HUES48 (cell line): ENCODE measurements at regions not wholly inside any gene's neighbourhood (a gene's known extent, or its start where the extent isn't known, plus 50 kb on each side); places are given as distances from the start of the nearest gene placed in this dataset.

Source experiments
- H3K27ac ChIP-seq: one replicate; pipeline ENCODE4 v1.7.0; 2013; ENCODE audit warnings: low read depth, low read length, inconsistent platforms
- H3K27me3 ChIP-seq: 2 replicates; pipeline ENCODE4 v1.6.1; 2013; ENCODE audit warnings: mild to moderate bottlenecking, low read length; ENCODE audit not compliant: control insufficient read depth, insufficient read depth
- H3K36me3 ChIP-seq: 2 replicates; pipeline ENCODE4 v1.6.1; 2013; ENCODE audit warnings: low read length; ENCODE audit not compliant: control insufficient read depth, insufficient read depth
- H3K4me1 ChIP-seq: 2 replicates; pipeline ENCODE4 v1.6.1; 2013; ENCODE audit warnings: mild to moderate bottlenecking, low read length; ENCODE audit not compliant: control insufficient read depth, insufficient read depth
- H3K4me3 ChIP-seq: 2 replicates; pipeline ENCODE4 v1.5.1; 2013; ENCODE audit warnings: mild to moderate bottlenecking, low read depth, low read length
- H3K9ac ChIP-seq: 2 replicates; pipeline ENCODE4 v1.6.1; 2013; ENCODE audit warnings: mild to moderate bottlenecking, low read depth, low read length, moderate library complexity
- H3K9me3 ChIP-seq: 2 replicates; pipeline ENCODE4 v1.6.1; 2013; ENCODE audit warnings: low read length; ENCODE audit not compliant: control insufficient read depth, insufficient read depth

DNA sequence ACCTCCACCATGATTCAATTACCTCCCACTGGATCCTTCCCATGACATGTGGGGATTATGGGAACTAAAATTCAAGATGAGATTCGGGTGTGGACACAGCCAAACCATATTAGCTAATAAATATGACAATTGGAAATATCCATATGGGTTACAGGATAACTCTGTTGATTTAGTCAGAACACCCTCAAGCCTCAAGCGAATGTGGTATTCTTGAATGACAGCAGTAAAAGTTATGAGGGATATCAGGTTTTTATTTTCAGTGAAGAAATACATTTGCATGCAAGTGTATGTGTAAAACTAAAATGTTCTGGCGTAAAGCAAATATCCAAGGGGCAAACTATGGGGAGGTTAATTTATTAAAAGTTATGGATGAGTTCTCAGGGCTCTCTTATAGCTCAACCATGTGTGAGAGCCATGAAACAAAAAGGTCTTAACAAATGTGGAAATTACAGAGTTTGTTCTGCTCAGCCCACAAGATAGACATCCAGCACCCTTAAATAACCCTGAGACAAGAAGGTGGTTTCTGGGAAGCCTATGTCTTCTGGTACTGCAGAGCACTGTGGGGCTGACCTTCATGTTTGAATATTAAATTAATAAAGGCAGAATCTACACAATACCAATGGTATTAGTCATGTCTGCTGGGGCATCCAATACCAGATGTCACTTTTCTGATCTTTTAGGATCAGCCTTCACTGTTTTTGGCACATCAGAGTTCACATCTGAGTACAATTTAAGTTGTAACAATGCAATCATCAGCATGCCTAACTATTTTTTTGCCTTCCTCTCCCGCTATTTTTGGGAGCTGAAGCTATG, 370.5 kb upstream of the RSPO3 start:
- Histone ChIP-seq H3K9me3 (peaks cover 7% of the 10 kb centered on the region), H3K27ac (no peak overlapping the region), H3K36me3 (no peaks in the 10 kb centered on the region), H3K27me3 (no peaks in the 10 kb centered on the region), H3K9ac (no peak overlapping the region), H3K4me3 (no peak overlapping the region), H3K4me1 (no peaks in the 10 kb centered on the region)

DNA sequence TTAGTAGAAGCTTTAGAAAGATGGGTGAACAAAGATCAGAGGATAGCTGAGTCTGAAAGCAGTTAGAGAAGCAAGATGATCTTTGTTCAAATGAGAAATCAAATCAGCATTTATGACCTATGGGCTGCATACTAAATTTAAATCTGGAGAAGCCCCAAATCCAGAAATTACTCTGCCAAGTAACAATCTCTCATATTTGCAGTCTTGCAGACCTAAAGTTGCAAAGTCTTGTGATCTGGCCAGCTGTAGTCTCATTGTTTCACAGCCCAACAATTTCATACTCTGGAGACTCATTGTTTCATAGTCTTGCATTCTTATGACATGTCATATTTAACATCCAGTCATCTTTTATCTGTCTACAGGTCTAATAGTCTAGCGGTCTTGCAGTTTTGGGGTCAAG, 364.9 kb upstream of the RSPO3 start:
- Histone ChIP-seq H3K9me3 (no peaks in the 10 kb centered on the region), H3K9ac (no peak overlapping the region), H3K27me3 (no peaks in the 10 kb centered on the region), H3K36me3 (no peaks in the 10 kb centered on the region), H3K4me1 (no peaks in the 10 kb centered on the region), H3K27ac (no peak overlapping the region), H3K4me3 (no peak overlapping the region)

DNA sequence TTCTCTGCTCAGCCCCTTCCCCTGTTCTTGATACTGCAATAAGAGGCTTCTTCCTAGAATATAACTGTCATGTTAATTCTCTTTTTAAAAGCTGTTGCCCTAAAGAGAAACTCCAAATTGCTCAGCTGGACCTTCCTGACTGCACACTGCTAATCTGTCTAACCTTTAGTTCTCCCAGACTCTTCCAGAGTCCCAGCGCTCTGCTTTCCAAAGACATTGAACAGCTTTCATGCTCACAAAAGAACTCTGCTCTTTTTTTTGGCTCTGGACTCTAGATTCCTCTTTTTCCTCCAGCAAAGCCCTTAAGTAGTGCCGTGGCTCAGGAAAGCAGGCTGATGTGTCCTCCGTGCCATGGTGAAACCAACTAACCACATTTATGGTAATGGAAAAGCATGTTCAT, 356.6 kb upstream of the RSPO3 start:
- no peaks in the 10 kb centered on the region for H3K27me3 ChIP-seq
- no peaks in the 10 kb centered on the region for H3K36me3 ChIP-seq
- no peaks in the 10 kb centered on the region for H3K4me1 ChIP-seq
- H3K9ac ChIP-seq = no peak overlapping the region
- H3K9me3 ChIP-seq = no peaks in the 10 kb centered on the region
- H3K4me3 ChIP-seq = no peak overlapping the region
- H3K27ac ChIP-seq = no peak overlapping the region

DNA sequence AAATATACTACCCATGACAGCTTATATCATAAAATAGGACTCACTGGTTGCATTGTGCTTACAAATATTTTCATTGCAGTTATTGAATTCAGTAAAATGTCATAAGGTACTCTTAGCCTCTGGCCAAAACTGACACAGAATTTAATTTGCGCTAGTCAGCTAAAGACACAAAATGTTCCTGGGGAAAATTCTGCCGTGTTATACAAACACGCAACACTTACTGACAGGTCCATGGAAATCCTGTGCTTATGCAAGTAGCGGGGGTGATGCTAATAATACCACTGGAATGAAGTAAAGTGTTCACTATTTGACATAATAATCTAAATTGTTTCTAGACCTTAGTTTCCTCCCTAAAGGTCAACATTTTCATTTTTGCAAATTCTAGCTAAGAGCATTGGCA, 354.4 kb upstream of the RSPO3 start:
- no peak overlapping the region for H3K4me3 ChIP-seq
- H3K4me1 ChIP-seq = peaks cover 4% of the 10 kb centered on the region; the same call in 1 of the 2 replicates
- no peak overlapping the region for H3K9ac ChIP-seq
- H3K9me3 ChIP-seq = no peaks in the 10 kb centered on the region
- H3K36me3 ChIP-seq = no peaks in the 10 kb centered on the region
- H3K27me3 ChIP-seq = no peaks in the 10 kb centered on the region
- H3K27ac ChIP-seq = no peak overlapping the region

DNA sequence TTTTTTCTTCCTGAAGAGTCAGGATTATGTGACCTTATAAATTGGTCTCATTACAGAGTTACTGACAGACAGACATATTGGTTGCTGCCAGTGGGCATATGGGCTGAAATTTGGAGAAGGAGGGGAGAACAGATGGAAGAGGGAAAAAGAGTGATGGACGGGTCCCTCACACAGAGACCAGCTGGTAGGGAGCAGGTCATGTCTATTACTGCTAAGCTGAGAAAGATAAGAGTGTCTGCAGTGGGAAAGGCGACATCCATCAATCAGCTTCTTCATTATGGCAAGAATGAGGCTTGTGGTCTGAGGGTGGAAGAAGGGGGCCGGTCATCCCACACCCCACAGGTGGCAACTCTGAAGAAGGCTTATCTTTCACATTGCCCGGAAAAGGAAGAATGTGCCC, 353.8 kb upstream of the RSPO3 start:
- Histone ChIP-seq H3K4me1 (peaks cover 4% of the 10 kb centered on the region; the same call in 1 of the 2 replicates), H3K36me3 (no peaks in the 10 kb centered on the region), H3K27me3 (no peaks in the 10 kb centered on the region), H3K4me3 (no peak overlapping the region), H3K27ac (no peak overlapping the region), H3K9me3 (no peaks in the 10 kb centered on the region), H3K9ac (no peak overlapping the region)

DNA sequence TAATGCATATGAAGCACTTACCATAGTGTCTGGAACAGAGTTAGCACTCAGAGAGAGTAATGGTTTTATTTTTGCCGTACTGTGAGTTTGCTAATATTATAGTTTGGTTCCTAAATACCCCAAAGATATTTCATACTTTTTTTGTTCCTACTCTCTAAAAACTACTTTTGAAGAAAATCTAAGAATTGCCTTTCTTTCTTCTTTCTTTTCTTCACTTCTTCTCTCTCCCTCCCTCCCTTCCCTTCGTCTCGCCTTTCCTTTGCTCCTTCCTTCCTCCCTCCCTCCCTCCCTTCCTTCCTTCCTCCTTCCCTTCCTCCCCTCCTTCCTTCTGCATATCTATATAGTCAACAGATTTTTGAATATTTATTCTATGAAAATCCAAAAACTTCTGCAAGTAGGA, 351.7 kb upstream of the RSPO3 start:
- no peak overlapping the region for H3K9ac ChIP-seq
- H3K4me3 ChIP-seq = no peak overlapping the region
- H3K4me1 ChIP-seq = peaks cover 4% of the 10 kb centered on the region; the same call in 1 of the 2 replicates
- H3K36me3 ChIP-seq = no peaks in the 10 kb centered on the region
- H3K27me3 ChIP-seq = no peaks in the 10 kb centered on the region
- H3K27ac ChIP-seq = no peak overlapping the region
- H3K9me3 ChIP-seq = no peaks in the 10 kb centered on the region

DNA sequence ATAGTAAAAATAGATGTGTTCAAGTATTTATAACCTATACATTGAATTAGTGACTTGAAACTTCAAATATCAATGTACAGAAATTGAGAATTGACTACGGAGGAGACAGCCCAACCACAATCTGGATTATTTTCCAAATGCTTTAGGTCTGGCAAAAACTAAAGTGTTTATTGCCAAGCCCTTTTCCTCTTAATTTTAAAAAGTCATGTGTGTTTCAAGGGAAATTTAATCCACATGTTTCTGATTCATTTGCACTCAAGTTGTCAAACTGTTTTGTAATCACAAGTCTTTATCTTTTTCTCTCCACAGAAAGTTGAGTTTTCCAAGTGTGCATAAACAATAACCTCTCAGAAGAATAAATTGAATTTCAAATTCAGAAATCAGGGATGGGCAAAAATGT, 350.8 kb upstream of the RSPO3 start:
- Histone ChIP-seq H3K27ac (no peak overlapping the region), H3K27me3 (no peaks in the 10 kb centered on the region), H3K4me1 (peaks cover 4% of the 10 kb centered on the region; the same call in 1 of the 2 replicates), H3K9ac (no peak overlapping the region), H3K9me3 (no peaks in the 10 kb centered on the region), H3K36me3 (no peaks in the 10 kb centered on the region), H3K4me3 (no peak overlapping the region)

DNA sequence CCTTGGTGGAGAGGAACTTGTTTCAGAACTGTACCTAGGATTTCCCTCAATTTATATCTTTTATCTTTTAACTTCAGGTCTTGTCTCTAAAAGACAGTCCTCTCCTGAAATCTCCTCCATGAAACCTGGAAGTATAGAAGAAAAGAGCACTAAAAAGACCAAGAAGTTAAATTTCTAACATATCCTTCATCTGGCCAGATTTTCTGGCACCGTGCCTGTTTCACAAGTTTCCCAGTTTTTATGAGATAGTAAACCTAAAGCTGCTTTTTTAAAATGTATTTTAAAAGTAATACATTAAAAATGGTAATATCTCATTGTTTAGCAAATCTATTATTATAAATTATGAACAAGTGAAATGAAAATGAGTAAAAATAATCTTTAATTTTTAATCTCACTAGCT, 348.3 kb upstream of the RSPO3 start:
- no peak overlapping the region for H3K9ac ChIP-seq
- H3K27me3 ChIP-seq = no peaks in the 10 kb centered on the region
- H3K4me1 ChIP-seq = peaks cover 21% of the 10 kb centered on the region
- H3K27ac ChIP-seq = no peak overlapping the region
- H3K4me3 ChIP-seq = no peak overlapping the region
- H3K36me3 ChIP-seq = no peaks in the 10 kb centered on the region
- H3K9me3 ChIP-seq = no peaks in the 10 kb centered on the region

DNA sequence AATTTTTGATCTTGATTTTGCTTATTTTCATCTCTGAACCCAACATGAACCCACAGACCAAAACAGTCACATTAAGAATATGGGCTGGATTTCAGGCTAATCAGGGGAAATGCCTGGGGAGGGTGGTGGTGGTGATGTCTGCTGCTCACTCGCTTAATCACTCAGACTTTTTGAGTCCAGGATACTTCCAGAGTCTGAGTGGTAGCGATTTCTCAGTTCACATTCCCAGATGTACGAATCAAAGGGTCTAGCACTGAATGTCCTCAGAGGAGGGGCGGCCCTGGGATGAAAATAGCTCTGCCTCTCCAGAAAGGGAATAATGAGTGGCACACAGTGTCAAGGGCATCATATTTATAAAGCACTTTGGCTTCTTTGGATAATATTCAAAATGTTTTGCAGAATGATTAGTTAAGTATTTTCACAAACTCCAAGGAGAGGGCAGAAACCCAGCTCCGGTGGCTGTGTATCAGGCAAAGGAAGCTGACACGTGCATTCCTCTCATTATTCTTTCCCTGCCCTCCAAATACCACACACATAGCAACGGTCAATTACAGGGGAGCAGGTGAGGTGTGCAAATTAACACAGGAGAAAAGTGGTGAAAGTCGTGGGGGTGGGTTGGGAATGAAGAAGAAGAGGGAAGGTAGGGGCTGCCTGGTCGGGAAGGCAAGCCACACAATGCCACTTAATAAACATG, 345.2 kb upstream of the RSPO3 start:
- Histone ChIP-seq H3K4me1 (peaks cover 21% of the 10 kb centered on the region), H3K36me3 (no peaks in the 10 kb centered on the region), H3K9me3 (no peaks in the 10 kb centered on the region), H3K4me3 (no peak overlapping the region), H3K27me3 (no peaks in the 10 kb centered on the region), H3K9ac (no peak overlapping the region), H3K27ac (no peak overlapping the region)

DNA sequence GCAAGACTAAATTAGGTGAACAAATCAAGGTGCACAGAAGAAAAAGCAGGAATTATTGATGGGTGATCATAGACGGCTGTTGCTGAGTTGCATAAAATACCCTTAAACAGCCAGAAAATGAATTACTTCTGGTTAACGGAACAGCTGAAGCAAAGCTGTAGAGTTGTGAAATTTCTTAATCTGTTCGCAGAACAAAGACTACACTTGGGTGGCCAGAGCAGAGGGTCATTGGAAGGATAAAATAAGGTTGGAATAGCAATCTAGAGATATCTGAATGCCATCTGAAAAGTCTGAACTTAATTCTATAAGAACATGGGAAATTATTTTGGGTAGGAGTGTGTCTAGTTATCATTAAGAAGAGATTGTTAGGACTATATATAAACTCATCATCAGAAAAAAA, 339.1 kb upstream of the RSPO3 start:
- Histone ChIP-seq H3K4me1 (peaks cover 1% of the 10 kb centered on the region; the same call in 1 of the 2 replicates), H3K4me3 (no peak overlapping the region), H3K27me3 (no peaks in the 10 kb centered on the region), H3K9me3 (no peaks in the 10 kb centered on the region), H3K27ac (no peak overlapping the region), H3K36me3 (no peaks in the 10 kb centered on the region), H3K9ac (no peak overlapping the region)

DNA sequence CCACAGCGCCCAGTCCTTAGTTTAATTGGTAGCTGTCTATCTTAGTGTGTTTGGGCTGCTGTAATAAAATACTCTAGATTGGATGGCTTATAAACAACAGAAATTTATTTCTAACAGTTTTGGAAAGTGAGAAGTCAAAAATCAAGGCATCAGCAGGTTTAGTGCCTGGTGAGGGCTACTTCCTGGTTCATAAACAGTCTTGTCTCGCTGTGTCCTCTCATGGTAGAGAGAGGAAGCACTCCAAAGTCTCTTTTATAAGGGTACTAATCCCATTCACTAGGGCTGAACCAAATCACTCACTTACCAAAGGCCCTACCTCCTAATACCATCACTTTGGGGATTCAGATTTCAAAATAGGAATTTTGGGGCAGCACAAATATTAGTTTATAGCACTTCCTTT, 336.9 kb upstream of the RSPO3 start:
- H3K4me1 ChIP-seq = no peaks in the 10 kb centered on the region
- no peaks in the 10 kb centered on the region for H3K36me3 ChIP-seq

More for the DNA sequence above, 336.9 kb upstream of the RSPO3 start:
- no peak overlapping the region for H3K9ac ChIP-seq
- no peaks in the 10 kb centered on the region for H3K9me3 ChIP-seq
- H3K4me3 ChIP-seq = no peak overlapping the region
- H3K27me3 ChIP-seq = no peaks in the 10 kb centered on the region
- no peak overlapping the region for H3K27ac ChIP-seq
